GM12878 (cell line): ENCODE measurements at regions not wholly inside any gene's neighbourhood (a gene's known extent, or its start where the extent isn't known, plus 50 kb on each side); places are given as distances from the start of the nearest gene placed in this dataset.

ENCODE experiments used
- ATAC-seq: fragments of 200-7000 bp; cut with Tn5 transposase; 3 replicates; pipeline ENCODE4 v1.9.1; 2020; ENCODE audit warnings: mild to moderate bottlenecking, moderate library complexity
- BruUV-seq: library from RNA; stranded (reverse); fragments of 400-500 nt; replicated peaks from 2 replicates; lab custom pipeline; 2021; lab: Mats Ljungman, UMichigan
- CTCF ChIA-PET: fragments of 300-600 bp; sonication (Branson Sonifier 250); formaldehyde crosslinking; extraction: SDS; loops from one replicate; lab custom pipeline; 2021; ENCODE audit warnings: inconsistent platforms; lab: Yijun Ruan, JAX
- POLR2A ChIA-PET: fragments of 350-600 bp; formaldehyde crosslinking; extraction: SDS; loops from one replicate; lab custom pipeline; 2021; ENCODE audit warnings: inconsistent platforms; lab: Charles Lee
- RAD21 ChIA-PET: fragments of 300-600 bp; sonication (Branson Sonifier 250); formaldehyde crosslinking; loops from one replicate; lab custom pipeline; 2023; ENCODE audit warnings: antibody characterized with exemption; ENCODE audit not compliant: unreplicated experiment; lab: Charles Lee
- SMC1A ChIA-PET: fragments of 300-600 bp; sonication (Branson Sonifier 250); formaldehyde crosslinking; loops from one replicate; lab custom pipeline; 2023; ENCODE audit not compliant: unreplicated experiment, uncharacterized antibody; lab: Charles Lee
- DNase-seq: peaks from one replicate; pipeline ENCODE4 v3.0.0-alpha.2; 2011; ENCODE audit warnings: low read depth, low spot score
- FAIRE-seq: peaks from 3 replicates; lab custom pipeline; 2011; peaks lifted over from hg19 to GRCh38; lab: Jason Lieb, UNC
- H2AFZ ChIP-seq: 2 replicates; pipeline ENCODE4 v1.6.0; 2011; ENCODE audit warnings: low read depth, low read length, control low read depth; ENCODE audit not compliant: control insufficient read depth
- H3K27ac ChIP-seq: 2 replicates; pipeline ENCODE4 v1.5.1; 2011; ENCODE audit warnings: control low read depth; ENCODE audit not compliant: control insufficient read depth, insufficient read depth
- H3K27me3 ChIP-seq, 2 experiments: replicated peaks in 1 of 2; 2 replicates each; pipeline versions ENCODE4 v1.6.0 to v1.6.1; 2011; ENCODE audit warnings: low read length in 1 of 2; ENCODE audit not compliant: control insufficient read depth in 2 of 2, insufficient read depth in 2 of 2
- H3K36me3 ChIP-seq, 2 experiments: 2 replicates each; pipeline ENCODE4 v1.5.1; 2011; ENCODE audit warnings: low read length in 1 of 2; ENCODE audit not compliant: control insufficient read depth in 2 of 2, insufficient read depth in 2 of 2
- H3K4me1 ChIP-seq: 2 replicates; pipeline ENCODE4 v1.6.1; 2011; ENCODE audit warnings: mild to moderate bottlenecking, low read length, moderate library complexity, mixed read lengths; ENCODE audit not compliant: control insufficient read depth, insufficient read depth
- H3K4me2 ChIP-seq: 2 replicates; pipeline ENCODE4 v1.6.0; 2011; ENCODE audit warnings: control low read depth; ENCODE audit not compliant: control insufficient read depth, insufficient read depth
- H3K4me3 ChIP-seq: fragments of 200-600 bp; sonication (generic); 2 replicates; pipeline ENCODE4 v1.5.1; 2016
- H3K79me2 ChIP-seq: 2 replicates; pipeline ENCODE4 v1.6.0; 2011; ENCODE audit warnings: low read length; ENCODE audit not compliant: control insufficient read depth, insufficient read depth
- H3K9ac ChIP-seq: 2 replicates; pipeline ENCODE4 v1.8.0; 2011; ENCODE audit warnings: low read length, control low read depth, mixed read lengths; ENCODE audit not compliant: control insufficient read depth, insufficient read depth
- H3K9me3 ChIP-seq: replicated peaks from 3 replicates; pipeline ENCODE4 v1.5.1; 2011; ENCODE audit warnings: mild to moderate bottlenecking, low read length; ENCODE audit not compliant: control insufficient read depth, insufficient read depth
- H4K20me1 ChIP-seq: 2 replicates; pipeline ENCODE4 v1.6.0; 2011; ENCODE audit not compliant: control insufficient read depth, insufficient read depth
- CUX1 ChIP-seq: IDR thresholded peaks from 2 replicates; pipeline ENCODE4 v1.6.1; 2012; ENCODE audit warnings: improper control_type of control experiment, low read depth, low read length; ENCODE audit not compliant: insufficient replicate concordance
- EED ChIP-seq: sonication (generic); IDR thresholded peaks from 2 replicates; pipeline ENCODE4 v1.6.1; 2016; ENCODE audit warnings: antibody characterized with exemption, low read depth
- LARP7 ChIP-seq: fragments of 450-650 bp; IDR thresholded peaks from 2 replicates; pipeline ENCODE4 v1.6.1; 2017; ENCODE audit warnings: mild to moderate bottlenecking
- MEF2A ChIP-seq: IDR thresholded peaks from 2 replicates; pipeline ENCODE4 v1.6.1; 2011; ENCODE audit warnings: low read depth, mild to moderate bottlenecking, low read length, moderate library complexity; ENCODE audit not compliant: insufficient read depth
- MEF2B ChIP-seq: fragments of 450-650 bp; IDR thresholded peaks from 2 replicates; pipeline ENCODE4 v1.6.1; 2018; ENCODE audit warnings: mild to moderate bottlenecking, moderate library complexity; ENCODE audit not compliant: partially characterized antibody, poor library complexity, severe bottlenecking
- MTA3 ChIP-seq: IDR thresholded peaks from 2 replicates; pipeline ENCODE4 v1.6.1; 2012; ENCODE audit warnings: low read length, inconsistent platforms, borderline replicate concordance
- NFYB ChIP-seq: IDR thresholded peaks from 2 replicates; pipeline ENCODE4 v1.6.1; 2011; ENCODE audit warnings: low read depth, mild to moderate bottlenecking, low read length, improper control_type of control experiment, moderate library complexity; ENCODE audit not compliant: insufficient read depth
- PAX5 ChIP-seq: IDR thresholded peaks from 2 replicates; pipeline ENCODE4 v1.6.1; 2011; ENCODE audit warnings: low read depth, low read length, borderline replicate concordance
- POLR2A ChIP-seq: IDR thresholded peaks from 2 replicates; pipeline ENCODE4 v1.6.1; 2011; ENCODE audit warnings: low read depth, mild to moderate bottlenecking, low read length
- RB1 ChIP-seq: fragments of 450-650 bp; formaldehyde crosslinking; IDR thresholded peaks from 2 replicates; pipeline ENCODE4 v1.6.1; 2017; ENCODE audit warnings: mild to moderate bottlenecking, borderline replicate concordance
- SIX5 ChIP-seq: IDR thresholded peaks from 2 replicates; pipeline ENCODE4 v1.6.1; 2011; ENCODE audit warnings: mild to moderate bottlenecking, low read depth, low read length, moderate library complexity; ENCODE audit not compliant: severe bottlenecking
- SP1 ChIP-seq: IDR thresholded peaks from one replicate; pipeline ENCODE4 v1.6.1; 2011; ENCODE audit warnings: low read depth, low read length
- SUZ12 ChIP-seq: fragments of 200-600 bp; sonication (generic); IDR thresholded peaks from one replicate; pipeline ENCODE4 v1.6.1; 2018; ENCODE audit warnings: antibody characterized with exemption, mild to moderate bottlenecking; ENCODE audit not compliant: unreplicated experiment
- TARDBP ChIP-seq: IDR thresholded peaks from 2 replicates; pipeline ENCODE4 v1.6.1; 2016; ENCODE audit warnings: borderline replicate concordance
- ZNF274 ChIP-seq: IDR thresholded peaks from one replicate; pipeline ENCODE4 v1.8.0; 2011; ENCODE audit not compliant: insufficient read length, insufficient read depth
- ZNF592 ChIP-seq: fragments of 450-650 bp; IDR thresholded peaks from 2 replicates; pipeline ENCODE4 v1.6.1; 2017; ENCODE audit warnings: mild to moderate bottlenecking, moderate library complexity
- WGBS: methylation state at CpG from one replicate; pipeline ENCODE4 v1.1.6; 2016; ENCODE audit warnings: low lambda C conversion rate; ENCODE audit not compliant: insufficient replicate concordance, insufficient coverage; ENCODE audit errors: missing lambda C conversion rate; 5-methylcytosine and 5-hydroxymethylcytosine counted together
- in situ Hi-C: fragments of 300-500 bp; cut with MboI; formaldehyde crosslinking; loops from 9 replicates; pipeline ENCODE4 v1.14.3; 2018; ENCODE audit warnings: mixed read lengths
- intact Hi-C: fragments of 100-400 bp; cut with micrococcal nuclease; formaldehyde crosslinking; loops from one replicate; pipeline ENCODE4 v1.14.2; 2022; ENCODE audit not compliant: unreplicated experiment

- BruUV-seq: no TSS peak
- in situ Hi-C loops: no loop called here
- Histone ChIP-seq H2AFZ (no peak overlapping the region), H3K79me2 (no peaks in the 10 kb centered on the region), H4K20me1 (no peaks in the 10 kb centered on the region), H3K4me1 (no peaks in the 10 kb centered on the region), H3K36me3 (no peaks in the 10 kb centered on the region), H3K4me3 (no peak overlapping the region), H3K27me3 (no peaks in the 10 kb centered on the region), H3K9ac (no peak overlapping the region), H3K4me2 (no peak overlapping the region), H3K9me3 (no peaks in the 10 kb centered on the region), H3K27ac (no peak overlapping the region)
- intact Hi-C loops: no loop called here
- ATAC-seq: no peak
- ChIA-PET POLR2A (no interaction called here), CTCF (no interaction called here), SMC1A (no interaction called here), RAD21 (no interaction called here)
- no peak for DNase-seq
- 88% methylated on average over 3 of the region's 3 CpGs for WGBS
- FAIRE-seq: no peak
- TF ChIP-seq CUX1: no peak
- TF ChIP-seq SUZ12: no peak
- no peak for TF ChIP-seq ZNF274
- TF ChIP-seq PAX5: no peak
- TF ChIP-seq NFYB: no peak
- no peak for TF ChIP-seq TARDBP
- no peak for TF ChIP-seq ZNF592
- no peak for TF ChIP-seq SIX5
- no peak for TF ChIP-seq MEF2B
- TF ChIP-seq MTA3: no peak
- no peak for TF ChIP-seq LARP7
- no peak for TF ChIP-seq RB1
- no peak for TF ChIP-seq SP1
- TF ChIP-seq MEF2A: no peak
- no peak for TF ChIP-seq EED
- no peak for TF ChIP-seq POLR2A
Measured at GRCh38 chr2:12538138-12538694, 178.5 kb upstream of the TRIB2 start.
